H1 (cell line): ENCODE measurements at regions not wholly inside any gene's neighbourhood (a gene's known extent, or its start where the extent isn't known, plus 50 kb on each side); places are given as distances from the start of the nearest gene placed in this dataset.

Experiments
- CTCF ChIA-PET: fragments of 300-600 bp; sonication (Branson Sonifier 250); formaldehyde crosslinking; loops from one replicate; lab custom pipeline; 2021; ENCODE audit not compliant: partially characterized antibody; lab: Charles Lee
- POLR2A ChIA-PET: fragments of 300-600 bp; sonication (Branson Sonifier 250); formaldehyde crosslinking; loops from one replicate; lab custom pipeline; 2021; ENCODE audit warnings: inconsistent platforms; ENCODE audit not compliant: partially characterized antibody; lab: Charles Lee
- DNase-seq, 2 experiments: peaks; one replicate each; pipeline versions ENCODE4 v3.0.0 to v3.0.0-alpha.2; 2010 to 2022; ENCODE audit warnings: low spot score in 2 of 2, low read depth in 1 of 2, mixed read lengths in 1 of 2
- FAIRE-seq: peaks from 2 replicates; lab custom pipeline; 2011; peaks lifted over from hg19 to GRCh38; lab: Jason Lieb, UNC
- H2AFZ ChIP-seq: 2 replicates; pipeline ENCODE4 v1.8.1; 2012; ENCODE audit warnings: low read length, inconsistent platforms
- H2AK5ac ChIP-seq: 2 replicates; pipeline ENCODE4 v1.6.1; 2013; ENCODE audit warnings: low read depth, low read length
- H2BK120ac ChIP-seq: replicated peaks from 2 replicates; pipeline ENCODE3; 2013; ENCODE audit warnings: low read depth, low read length, inconsistent platforms
- H2BK12ac ChIP-seq: 2 replicates; pipeline ENCODE4 v1.6.1; 2013; ENCODE audit warnings: low read depth, low read length
- H2BK15ac ChIP-seq: 2 replicates; pipeline ENCODE4 v1.6.1; 2013; ENCODE audit warnings: low read length
- H2BK20ac ChIP-seq: 2 replicates; pipeline ENCODE4 v1.6.1; 2013; ENCODE audit warnings: low read length
- H2BK5ac ChIP-seq: 2 replicates; pipeline ENCODE4 v1.6.1; 2013; ENCODE audit warnings: low read depth, low read length
- H3K14ac ChIP-seq: 2 replicates; pipeline ENCODE4 v1.6.1; 2013; ENCODE audit warnings: inconsistent platforms; ENCODE audit not compliant: insufficient read length
- H3K18ac ChIP-seq: 2 replicates; pipeline ENCODE4 v1.6.1; 2013; ENCODE audit warnings: low read length; ENCODE audit errors: extremely low read depth
- H3K23ac ChIP-seq: 2 replicates; pipeline ENCODE4 v1.6.1; 2013; ENCODE audit warnings: inconsistent platforms; ENCODE audit not compliant: insufficient read length
- H3K23me2 ChIP-seq: 2 replicates; pipeline ENCODE4 v1.6.1; 2013; ENCODE audit warnings: low read depth, low read length
- H3K27ac ChIP-seq: 2 replicates; pipeline ENCODE4 v1.6.1; 2011; ENCODE audit warnings: low read depth, low read length, inconsistent platforms
- H3K27me3 ChIP-seq, 4 experiments: replicated peaks in 1 of 4; 1 replicate in 1 of 4; 2 replicates in 3 of 4; pipeline versions ENCODE4 v1.6.1 to v1.8.1; 2011 to 2013; ENCODE audit warnings: low read length in 3 of 4, mild to moderate bottlenecking in 3 of 4, inconsistent platforms in 2 of 4, mixed read lengths in 2 of 4, moderate library complexity in 1 of 4; ENCODE audit not compliant: control insufficient read depth in 3 of 4, insufficient read depth in 3 of 4; ENCODE audit errors: extremely low read depth in 1 of 4
- H3K36me3 ChIP-seq, 4 experiments: 2 replicates each; pipeline versions ENCODE4 v1.6.1 to v1.8.1; 2011 to 2013; ENCODE audit warnings: mild to moderate bottlenecking in 4 of 4, low read length in 3 of 4, moderate library complexity in 2 of 4, control low read depth in 1 of 4, inconsistent platforms in 1 of 4; ENCODE audit not compliant: insufficient read depth in 4 of 4, control insufficient read depth in 2 of 4
- H3K4ac ChIP-seq: replicated peaks from 2 replicates; pipeline ENCODE3; 2013; ENCODE audit warnings: low read length, low read depth, mixed read lengths, inconsistent platforms; ENCODE audit not compliant: insufficient read length
- H3K4me1 ChIP-seq, 4 experiments: replicated peaks in 1 of 4; 1 replicate in 1 of 4; 2 replicates in 3 of 4; pipeline versions ENCODE4 v1.6.1 to v1.8.1; 2011 to 2013; ENCODE audit warnings: low read length in 3 of 4, inconsistent platforms in 2 of 4, mixed read lengths in 1 of 4; ENCODE audit not compliant: insufficient read depth in 4 of 4, control insufficient read depth in 3 of 4
- H3K4me2 ChIP-seq, 2 experiments: 2 replicates each; pipeline versions ENCODE4 v1.6.1 to v1.8.1; 2011 to 2013; ENCODE audit warnings: low read depth in 2 of 2, low read length in 2 of 2, control low read depth in 1 of 2, inconsistent platforms in 1 of 2, mild to moderate bottlenecking in 1 of 2; ENCODE audit not compliant: insufficient read depth in 1 of 2
- H3K4me3 ChIP-seq, 4 experiments: fragments of 200-600, 300-600 bp in 1 of 4; sonication (generic), shearing (Covaris generic), sonication (Bioruptor Twin) in 1 of 4; 2 replicates each; pipeline versions ENCODE4 v1.5.1 to v1.8.1; 2011 to 2016; ENCODE audit warnings: low read length in 4 of 4, low read depth in 3 of 4, control low read depth in 2 of 4, inconsistent platforms in 2 of 4, mild to moderate bottlenecking in 2 of 4, mixed read lengths in 1 of 4, moderate library complexity in 1 of 4; ENCODE audit not compliant: insufficient read depth in 2 of 4; ENCODE audit errors: extremely low read depth in 1 of 4
- H3K56ac ChIP-seq: replicated peaks from 2 replicates; pipeline ENCODE3; 2013; ENCODE audit warnings: low read depth, mild to moderate bottlenecking, mixed read lengths, low read length, inconsistent platforms; ENCODE audit not compliant: insufficient read length
- H3K79me1 ChIP-seq: 2 replicates; pipeline ENCODE4 v1.6.1; 2013; ENCODE audit warnings: low read depth, low read length, control low read depth
- H3K79me2 ChIP-seq, 2 experiments: 2 replicates each; pipeline versions ENCODE4 v1.6.1 to v1.8.1; 2012 to 2013; ENCODE audit warnings: low read length in 2 of 2, mild to moderate bottlenecking in 2 of 2, inconsistent platforms in 1 of 2; ENCODE audit not compliant: insufficient read depth in 2 of 2, control insufficient read depth in 1 of 2
- H3K9ac ChIP-seq, 4 experiments: replicated peaks in 1 of 4; 1 replicate in 1 of 4; 2 replicates in 3 of 4; pipeline versions ENCODE4 v1.6.1 to v1.8.1; 2011 to 2013; ENCODE audit warnings: low read depth in 3 of 4, low read length in 3 of 4, control low read depth in 2 of 4, mild to moderate bottlenecking in 2 of 4, moderate library complexity in 2 of 4, inconsistent platforms in 1 of 4; ENCODE audit errors: extremely low read depth in 1 of 4
- H3K9me3 ChIP-seq, 2 experiments: 2 replicates each; pipeline versions ENCODE4 v1.6.1 to v1.8.1; 2012 to 2013; ENCODE audit warnings: mild to moderate bottlenecking in 2 of 2, moderate library complexity in 2 of 2, control low read depth in 1 of 2, inconsistent platforms in 1 of 2, low read depth in 1 of 2, low read length in 1 of 2, mixed read lengths in 1 of 2; ENCODE audit not compliant: insufficient read depth in 2 of 2
- H4K20me1 ChIP-seq, 2 experiments: replicated peaks in 1 of 2; 2 replicates each; pipeline versions ENCODE3 to v1.8.1; 2011 to 2013; ENCODE audit warnings: inconsistent platforms in 2 of 2, low read length in 2 of 2, mild to moderate bottlenecking in 1 of 2; ENCODE audit not compliant: insufficient read depth in 2 of 2, control insufficient read depth in 1 of 2
- H4K5ac ChIP-seq: 2 replicates; pipeline ENCODE4 v1.6.1; 2013; ENCODE audit warnings: low read length, low read depth, mixed read lengths, inconsistent platforms; ENCODE audit not compliant: insufficient read length
- H4K8ac ChIP-seq: 2 replicates; pipeline ENCODE4 v1.8.0; 2013; ENCODE audit warnings: mild to moderate bottlenecking, moderate library complexity, low read length, inconsistent platforms; ENCODE audit not compliant: insufficient read depth; ENCODE audit errors: extremely low read depth
- H4K91ac ChIP-seq: replicated peaks from 2 replicates; pipeline ENCODE3; 2013; ENCODE audit warnings: low read length, mixed read lengths, inconsistent platforms; ENCODE audit not compliant: insufficient read length
- CBX5 ChIP-seq: fragments of 300-800, 300-1000 bp; sonication (generic); IDR thresholded peaks from 2 replicates; pipeline ENCODE4 v1.7.1; 2016; ENCODE audit warnings: antibody characterized with exemption, low read length, low read depth
- KDM5A ChIP-seq: fragments of 200-600 bp; IDR thresholded peaks from 2 replicates; pipeline ENCODE4 v1.7.1; 2012; ENCODE audit warnings: mild to moderate bottlenecking, low read length, inconsistent platforms, mixed read lengths
- NANOG ChIP-seq: IDR thresholded peaks from 2 replicates; pipeline ENCODE4 v1.6.1; 2011; ENCODE audit warnings: low read length, low read depth, mild to moderate bottlenecking, inconsistent platforms; ENCODE audit not compliant: insufficient read depth, poor library complexity, severe bottlenecking
- POLR2A ChIP-seq, 2 experiments: IDR thresholded peaks; 1 replicate in 1 of 2; 2 replicates in 1 of 2; pipeline ENCODE4 v1.6.1; 2011; ENCODE audit warnings: low read depth in 2 of 2, low read length in 2 of 2, mild to moderate bottlenecking in 2 of 2; ENCODE audit errors: control extremely low read depth in 1 of 2
- SAP30 ChIP-seq: fragments of 300-600 bp; sonication (generic); IDR thresholded peaks from 2 replicates; pipeline ENCODE4 v1.7.1; 2012; ENCODE audit warnings: low read length, moderate library complexity, mild to moderate bottlenecking, inconsistent platforms; ENCODE audit not compliant: insufficient read depth, insufficient replicate concordance
- SP2 ChIP-seq: IDR thresholded peaks from 2 replicates; pipeline ENCODE4 v1.6.1; 2012; ENCODE audit warnings: mild to moderate bottlenecking, low read length, inconsistent platforms
- TBP ChIP-seq: IDR thresholded peaks from 2 replicates; pipeline ENCODE4 v1.6.1; 2011; ENCODE audit warnings: low read depth, low read length, improper control_type of control experiment
- WGBS, 2 experiments: shearing (Covaris generic) in 1 of 2; methylation state at CpG; one replicate each; pipeline versions ENCODE4 v1.1.6 to v1.1.7; 2013 to 2015; ENCODE audit warnings: low lambda C conversion rate in 2 of 2, mixed read lengths in 2 of 2, inconsistent platforms in 1 of 2, low coverage in 1 of 2, missing lambda C conversion rate in 1 of 2; ENCODE audit not compliant: insufficient replicate concordance in 2 of 2, insufficient coverage in 1 of 2, insufficient read length in 1 of 2; ENCODE audit errors: extremely low coverage in 1 of 2, missing lambda C conversion rate in 1 of 2; 5-methylcytosine and 5-hydroxymethylcytosine counted together

DNA sequence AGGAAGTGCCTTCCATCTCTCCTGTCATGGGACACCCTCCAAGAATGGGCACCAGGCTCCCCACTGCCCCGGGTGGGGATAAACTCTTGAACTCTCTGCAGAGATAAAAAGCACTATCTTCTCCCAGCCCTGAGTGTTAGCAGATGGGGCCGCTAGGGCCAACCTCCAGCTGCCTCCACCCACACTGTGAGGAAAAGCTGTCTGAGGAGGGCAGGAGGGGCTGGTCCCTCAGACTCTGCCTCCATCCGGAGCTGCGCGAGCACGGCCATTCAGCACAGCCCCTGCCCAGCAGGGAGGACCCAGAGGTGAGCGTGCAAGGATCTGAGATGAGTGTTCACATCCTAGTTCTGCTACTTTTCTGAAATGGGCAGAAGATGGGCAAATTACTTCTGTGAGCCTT, 51.8 kb upstream of the TRABD2B start:
- peaks cover 0 to under 1% (median 0%) of the 10 kb centered on the region in 4 experiments; a peak in 2 of 7 replicates for H3K4me1 ChIP-seq

More for the DNA sequence above, 51.8 kb upstream of the TRABD2B start:
- Histone ChIP-seq H2BK20ac (no peak overlapping the region), H3K18ac (no peak overlapping the region), H2BK120ac (no peak overlapping the region), H4K8ac (no peak overlapping the region), H3K14ac (no peak overlapping the region), H3K27me3 (no peaks in the 10 kb centered on the region), H3K56ac (no peak overlapping the region), H3K27ac (no peak overlapping the region), H3K4ac (no peak overlapping the region), H3K9ac (no peak overlapping the region), H2AK5ac (no peak overlapping the region), H2BK12ac (no peak overlapping the region), H2BK15ac (no peak overlapping the region), H3K9me3 (no peaks in the 10 kb centered on the region), H4K5ac (no peak overlapping the region), H3K4me3 (no peak overlapping the region), H3K4me2 (no peak overlapping the region), H4K91ac (no peak overlapping the region), H4K20me1 (no peaks in the 10 kb centered on the region), H3K23me2 (no peaks in the 10 kb centered on the region), H3K79me1 (no peaks in the 10 kb centered on the region), H3K23ac (no peak overlapping the region), H2AFZ (no peak overlapping the region), H3K79me2 (no peaks in the 10 kb centered on the region), H3K36me3 (no peaks in the 10 kb centered on the region), H2BK5ac (no peak overlapping the region)
- ChIA-PET CTCF (interaction anchor here (1.0 to 5.4 kb wide), 5 partner anchors 9 to 50 kb away, joined by 3 to 62 read pairs (median 6); no protein-coding TSS in a partner anchor), POLR2A (no interaction called here)
- no peak for FAIRE-seq
- DNase-seq: no peak
- TF ChIP-seq TBP (no peak), SAP30 (no peak), CBX5 (no peak), POLR2A (IDR thresholded peaks at IDR 0.05; ENCODE audit: control extremely low read depth in 1 of 2, low read depth in 2 of 2, low read length in 2 of 2) (no peak), NANOG (no peak), SP2 (no peak), KDM5A (no peak)
- 91% methylated on average over 7 of the region's 7 CpGs; no CpG with 5 or more reads in 1 of the 2 experiments for WGBS, 2 experiments
